Heart left ventricle (tissue), 16 donors: ENCODE measurements at regions not wholly inside any gene's neighbourhood (a gene's known extent, or its start where the extent isn't known, plus 50 kb on each side); places are given as distances from the start of the nearest gene placed in this dataset.
"Not testable (repeated sequence)": the region's sequence is repeated elsewhere in the genome, so short reads cannot be mapped to it uniquely, and the experiment has no call there.

Experiments
- ATAC-seq, 4 donors: fragments of 200-7000 bp; cut with Tn5 transposase; one replicate each; pipeline ENCODE4 v1.9.1; 2020 to 2022; ENCODE audit warnings: moderate library complexity in 4 of 4, mild to moderate bottlenecking in 3 of 4, moderate number of reproducible peaks in 1 of 4
- DNase-seq, 5 donors: peaks; one replicate each; pipeline ENCODE4 v3.0.0-alpha.2; 2020
- H3K27ac ChIP-seq, 12 donors: fragments of 200-600 bp; sonication (generic) in 4 of 12; one replicate each; pipeline versions ENCODE4 v1.5.0 to v1.8.0; 2016 to 2022; ENCODE audit warnings: mild to moderate bottlenecking in 2 of 12
- H3K27me3 ChIP-seq, 9 donors: fragments of 200-600 bp; sonication (generic) in 2 of 9; one replicate each; pipeline versions ENCODE4 v1.5.1 to v1.8.0; 2016 to 2022; ENCODE audit warnings: mild to moderate bottlenecking in 3 of 9
- H3K36me3 ChIP-seq, 9 donors: fragments of 200-600 bp; sonication (generic) in 2 of 9; one replicate each; pipeline versions ENCODE4 v1.5.0 to v1.8.0; 2018 to 2022; ENCODE audit warnings: mild to moderate bottlenecking in 2 of 9
- H3K4me1 ChIP-seq, 12 donors: fragments of 200-600 bp; sonication (generic) in 4 of 12; one replicate each; pipeline versions ENCODE4 v1.5.0 to v1.8.0; 2016 to 2022; ENCODE audit warnings: mild to moderate bottlenecking in 3 of 12
- H3K4me3 ChIP-seq, 12 donors: fragments of 200-600 bp; sonication (generic) in 4 of 12; one replicate each; pipeline versions ENCODE4 v1.5.0 to v1.8.0; 2017 to 2022; ENCODE audit warnings: mild to moderate bottlenecking in 9 of 12, moderate library complexity in 4 of 12
- H3K9me3 ChIP-seq, 12 donors: fragments of 200-600 bp; sonication (generic) in 4 of 12; one replicate each; pipeline versions ENCODE4 v1.5.0 to v1.8.0; 2016 to 2022; ENCODE audit warnings: mild to moderate bottlenecking in 1 of 12
- CTCF ChIP-seq, 12 donors: fragments of 200-600 bp; sonication (generic) in 4 of 12; IDR thresholded peaks; one replicate each; pipeline versions ENCODE4 v1.5.0 to v1.8.0; 2018 to 2022; ENCODE audit warnings: antibody characterized with exemption in 12 of 12, mild to moderate bottlenecking in 5 of 12
- POLR2A ChIP-seq, 2 donors: fragments of 450-650 bp; IDR thresholded peaks; one replicate each; pipeline ENCODE4 v1.6.1; 2017; ENCODE audit warnings: antibody characterized with exemption in 2 of 2, mild to moderate bottlenecking in 2 of 2, moderate library complexity in 2 of 2
- WGBS, 4 donors: extraction: QIAGEN DNeasy Blood & Tissue Kit in 2 of 4; methylation state at CpG; one replicate each; pipeline versions ENCODE4 v1.1.5 to v1.1.7; 2013 to 2018; 5-methylcytosine and 5-hydroxymethylcytosine counted together
- intact Hi-C, 10 donors: fragments of 100-400 bp; cut with DNase I; formaldehyde crosslinking; loops; one replicate each; pipeline versions ENCODE4 v1.11.1 to v1.14.2; 2022
- donor health status: ischemic (EF 13 %, LVEDD 7.1; RV severe dilation, severe dysfunction).
- donor health status: healthy with polysubstance abuse.
- donor health status: DM: no; HTN: yes; CAD: no.
- donor health status: DM: no; HTN: no; CAD: no.
- donor health status: ischemic (EF 25% LVEDD 6.9; RV normal size, moderate dysfunction).
- donor health status: ischemic (EF 25% LVEDD 5.7; RV mildly dilated, moderate dysfunction).
- donor health status: healthy.
- donor health status: DM: yes; HTN: yes; CAD: no.
- donor health status: ischemic (EF 35%, LVEDD 5.7; RV mildly dilated, moderate dysfunction).
- donor health status: nonischemic (EF 11% LVEDD 7.7; RV severe dilation, severe dysfunction).
- donor health status: DM: yes; HTN: yes; CAD: no.
- donor health status: PGD.
- donor health status: ischemic (EF 29% LVEDD 5.4; RV normal size, mild dysfunction).
- donor health status: nonischemic (EF 23%, LVEDD 6.1; RV moderate dilation, normal function).

GRCh38 chr13:19123502-19123901, 58.1 kb downstream of the TUBA3C start:
- 68 to 76% (median 71%) methylated on average over 1 of the region's 1 CpG for WGBS, 4 donors
- intact Hi-C loops, result no loop called here
- DNase-seq, result no peak

DNA sequence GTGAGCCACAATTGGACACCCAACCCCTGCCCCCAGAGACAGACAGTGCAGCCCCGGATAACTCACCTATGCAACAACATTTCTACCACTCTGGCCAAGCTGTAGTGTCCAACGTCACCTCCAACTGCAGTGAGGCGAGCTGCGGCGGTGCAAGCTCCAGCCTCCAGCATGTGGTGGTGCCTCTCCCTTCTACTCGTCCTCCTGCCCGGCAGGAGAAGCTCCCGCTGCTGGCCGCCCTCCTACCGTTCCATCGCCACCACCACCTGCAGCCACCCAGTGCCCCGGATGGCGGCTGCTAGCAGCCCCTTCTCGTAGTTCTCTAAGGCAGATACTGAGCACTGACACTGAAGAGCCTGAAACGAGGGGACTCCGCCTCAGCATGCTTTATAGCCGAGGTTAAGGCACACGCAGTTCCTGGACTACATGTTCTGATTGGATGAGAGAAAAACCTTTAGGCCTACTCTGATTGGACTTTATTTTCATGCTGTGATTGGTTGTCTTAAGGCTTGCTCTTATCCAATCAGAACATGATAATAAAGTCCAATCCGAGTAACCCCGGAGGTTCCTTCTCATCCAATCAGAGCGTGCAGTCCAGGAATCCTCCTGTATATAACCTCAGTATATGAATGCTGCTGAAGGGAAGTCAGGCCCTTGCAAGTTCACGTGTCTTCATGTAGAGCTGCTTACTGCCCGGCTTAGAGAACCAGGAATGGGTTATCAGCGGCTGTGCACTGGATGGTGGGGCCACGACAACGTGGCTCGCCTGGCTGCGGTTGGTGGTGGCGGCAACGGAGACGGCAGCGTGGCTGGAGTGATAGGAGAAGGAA, 63.5 kb downstream of the TUBA3C start:
- H3K4me1 ChIP-seq, result no peaks in the 10 kb centered on the region
- peaks cover 0 to 2% (median 0%) of the 10 kb centered on the region in 12 donors for H3K9me3 ChIP-seq
- no peak for ATAC-seq
- no peak for DNase-seq
- no peak overlapping the region for H3K27ac ChIP-seq
- TF ChIP-seq CTCF (IDR thresholded peaks at IDR 0.05) (no peak), POLR2A (IDR thresholded peaks at IDR 0.05) (no peak)
- WGBS, 4 donors, result 87 to 90% (median 88%) methylated on average over 32 of the region's 32 CpGs
- H3K36me3 ChIP-seq, result no peaks in the 10 kb centered on the region
- H3K4me3 ChIP-seq, result no peak overlapping the region
- H3K27me3 ChIP-seq, result no peaks in the 10 kb centered on the region
- intact Hi-C loops, result no loop called here

More at GRCh38 chr13:19123502-19123901, 58.1 kb downstream of the TUBA3C start:
- TF ChIP-seq POLR2A (IDR thresholded peaks at IDR 0.05) (no peak), CTCF (IDR thresholded peaks at IDR 0.05) (no peak)
- Histone ChIP-seq H3K9me3 (no peaks in the 10 kb centered on the region), H3K4me3 (no peak overlapping the region), H3K36me3 (no peaks in the 10 kb centered on the region), H3K27me3 (peaks cover 0 to 15% (median 0%) of the 10 kb centered on the region in 9 donors), H3K27ac (no peak overlapping the region), H3K4me1 (no peaks in the 10 kb centered on the region)
- ATAC-seq, result no peak

- 50 to 74% (median 56%) methylated on average over 23 to 29 of the region's 29 CpGs for WGBS, 4 donors
- intact Hi-C loops, result not testable (repeated sequence)
Measured at GRCh38 chr13:19109225-19109624, 72.4 kb downstream of the TUBA3C start.

DNA sequence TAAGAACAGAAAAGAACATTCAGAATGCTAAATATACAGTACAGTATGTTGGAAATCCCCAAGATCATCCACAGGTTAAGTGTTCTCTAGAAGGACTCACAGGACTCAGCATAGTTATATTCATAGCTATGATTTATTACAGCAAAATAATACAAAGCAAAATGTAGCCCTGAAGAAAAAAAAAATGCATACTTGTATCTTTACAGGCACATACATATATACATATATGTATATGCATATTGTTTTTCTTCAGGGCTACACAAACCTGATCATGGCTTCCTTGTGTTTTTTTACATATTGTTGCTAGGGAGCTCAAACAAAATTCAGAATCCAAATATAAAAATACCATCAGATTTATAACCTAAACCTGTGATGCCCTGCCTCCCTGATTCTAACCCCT, 78.5 kb downstream of the TUBA3C start:
- Histone ChIP-seq H3K36me3 (no peaks in the 10 kb centered on the region), H3K27me3 (no peaks in the 10 kb centered on the region), H3K27ac (no peak overlapping the region), H3K9me3 (no peaks in the 10 kb centered on the region), H3K4me3 (no peak overlapping the region), H3K4me1 (no peaks in the 10 kb centered on the region)
- TF ChIP-seq POLR2A (IDR thresholded peaks at IDR 0.05) (no peak), CTCF (IDR thresholded peaks at IDR 0.05) (no peak)
- ATAC-seq (no peak), DNase-seq (no peak)
- intact Hi-C loops, result no loop called here

More at GRCh38 chr13:19109225-19109624, 72.4 kb downstream of the TUBA3C start:
- not testable (repeated sequence) for H3K36me3 ChIP-seq, DNase-seq, H3K4me3 ChIP-seq, H3K9me3 ChIP-seq, ATAC-seq, H3K27me3 ChIP-seq, H3K4me1 ChIP-seq, H3K27ac ChIP-seq

DNA sequence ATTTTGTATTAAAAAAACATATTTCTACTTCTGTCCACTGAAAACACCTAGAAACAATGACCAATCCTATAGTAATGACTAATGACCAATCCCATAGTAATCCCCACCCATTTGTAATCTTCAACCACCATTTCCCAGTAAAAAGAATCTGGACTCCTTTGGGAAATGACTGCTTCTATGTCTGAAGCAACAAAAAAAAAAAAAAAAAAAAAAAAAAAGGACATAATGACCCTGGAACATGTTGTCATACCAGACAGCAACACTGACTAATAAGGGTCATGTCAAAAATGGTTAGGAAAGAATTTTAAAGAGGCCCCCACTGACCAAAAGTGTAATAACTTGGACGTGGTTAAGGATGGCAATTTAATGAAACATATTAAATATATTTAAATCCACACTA, 88.3 kb downstream of the TUBA3C start:
- Histone ChIP-seq H3K27ac (no peak overlapping the region), H3K27me3 (peaks cover 0 to 11% (median 0%) of the 10 kb centered on the region in 9 donors), H3K4me3 (no peak overlapping the region), H3K4me1 (no peaks in the 10 kb centered on the region), H3K36me3 (no peaks in the 10 kb centered on the region), H3K9me3 (peaks cover 0 to 7% (median 0%) of the 10 kb centered on the region in 12 donors)
- WGBS, 4 donors, result 24 to 49% (median 42%) methylated on average over 1 of the region's 1 CpG
- TF ChIP-seq POLR2A (IDR thresholded peaks at IDR 0.05) (no peak), CTCF (IDR thresholded peaks at IDR 0.05) (no peak)
- DNase-seq, result no peak
- ATAC-seq, result no peak
- intact Hi-C loops, result no loop called here
